ENCODE measurements at regions not wholly inside any gene's neighbourhood (a gene's known extent, or its start where the extent isn't known, plus 50 kb on each side); places are given as distances from the start of the nearest gene placed in this dataset.

DNA sequence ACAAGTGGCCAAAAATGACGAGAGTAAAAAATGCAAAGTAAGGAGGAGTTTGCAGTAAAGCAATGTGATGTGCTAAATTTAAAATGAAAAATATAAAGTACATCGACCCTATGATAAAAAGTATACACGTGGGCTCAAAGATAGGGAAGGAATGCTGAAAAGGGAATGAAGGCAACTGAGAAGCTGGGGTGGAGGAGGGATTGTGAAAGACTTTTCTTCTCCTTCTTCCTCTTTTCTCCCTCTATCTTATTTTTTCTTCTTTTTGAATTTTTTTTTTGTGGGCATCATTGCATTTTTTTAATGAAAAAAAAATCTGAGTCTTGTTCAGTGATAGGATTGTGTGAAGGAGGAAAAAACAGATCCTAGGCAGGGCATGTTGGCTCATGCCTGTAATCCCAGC lies 57.6 kb upstream of the STK17B start:
- peak overlapping the region in 1 of 12 donors; percentile 25 for H3K27ac ChIP-seq
- H3K36me3 ChIP-seq = peaks cover 0 to 51% (median 7%) of the 10 kb centered on the region in 9 donors
- no peak overlapping the region for H3K4me3 ChIP-seq
- ATAC-seq (no peak), DNase-seq (no peak)
- no peaks in the 10 kb centered on the region for H3K9me3 ChIP-seq
- intact Hi-C loops (cut with DNase I) = loop anchor here in 1 of 10 donors (10.0 kb wide), 1 partner anchor 154 kb away; no protein-coding TSS in a partner anchor
- no peaks in the 10 kb centered on the region for H3K27me3 ChIP-seq
- WGBS, 4 donors = 43 to 55% (median 47%) methylated on average over 3 of the region's 3 CpGs
- H3K4me1 ChIP-seq = peaks cover 0 to 50% (median 17%) of the 10 kb centered on the region in 12 donors
- TF ChIP-seq, protein P1, sequence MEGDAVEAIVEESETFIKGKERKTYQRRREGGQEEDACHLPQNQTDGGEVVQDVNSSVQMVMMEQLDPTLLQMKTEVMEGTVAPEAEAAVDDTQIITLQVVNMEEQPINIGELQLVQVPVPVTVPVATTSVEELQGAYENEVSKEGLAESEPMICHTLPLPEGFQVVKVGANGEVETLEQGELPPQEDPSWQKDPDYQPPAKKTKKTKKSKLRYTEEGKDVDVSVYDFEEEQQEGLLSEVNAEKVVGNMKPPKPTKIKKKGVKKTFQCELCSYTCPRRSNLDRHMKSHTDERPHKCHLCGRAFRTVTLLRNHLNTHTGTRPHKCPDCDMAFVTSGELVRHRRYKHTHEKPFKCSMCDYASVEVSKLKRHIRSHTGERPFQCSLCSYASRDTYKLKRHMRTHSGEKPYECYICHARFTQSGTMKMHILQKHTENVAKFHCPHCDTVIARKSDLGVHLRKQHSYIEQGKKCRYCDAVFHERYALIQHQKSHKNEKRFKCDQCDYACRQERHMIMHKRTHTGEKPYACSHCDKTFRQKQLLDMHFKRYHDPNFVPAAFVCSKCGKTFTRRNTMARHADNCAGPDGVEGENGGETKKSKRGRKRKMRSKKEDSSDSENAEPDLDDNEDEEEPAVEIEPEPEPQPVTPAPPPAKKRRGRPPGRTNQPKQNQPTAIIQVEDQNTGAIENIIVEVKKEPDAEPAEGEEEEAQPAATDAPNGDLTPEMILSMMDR (IDR thresholded peaks at IDR 0.05) = no peak
- TF ChIP-seq POLR2A (IDR thresholded peaks at IDR 0.05) = no peak

DNA sequence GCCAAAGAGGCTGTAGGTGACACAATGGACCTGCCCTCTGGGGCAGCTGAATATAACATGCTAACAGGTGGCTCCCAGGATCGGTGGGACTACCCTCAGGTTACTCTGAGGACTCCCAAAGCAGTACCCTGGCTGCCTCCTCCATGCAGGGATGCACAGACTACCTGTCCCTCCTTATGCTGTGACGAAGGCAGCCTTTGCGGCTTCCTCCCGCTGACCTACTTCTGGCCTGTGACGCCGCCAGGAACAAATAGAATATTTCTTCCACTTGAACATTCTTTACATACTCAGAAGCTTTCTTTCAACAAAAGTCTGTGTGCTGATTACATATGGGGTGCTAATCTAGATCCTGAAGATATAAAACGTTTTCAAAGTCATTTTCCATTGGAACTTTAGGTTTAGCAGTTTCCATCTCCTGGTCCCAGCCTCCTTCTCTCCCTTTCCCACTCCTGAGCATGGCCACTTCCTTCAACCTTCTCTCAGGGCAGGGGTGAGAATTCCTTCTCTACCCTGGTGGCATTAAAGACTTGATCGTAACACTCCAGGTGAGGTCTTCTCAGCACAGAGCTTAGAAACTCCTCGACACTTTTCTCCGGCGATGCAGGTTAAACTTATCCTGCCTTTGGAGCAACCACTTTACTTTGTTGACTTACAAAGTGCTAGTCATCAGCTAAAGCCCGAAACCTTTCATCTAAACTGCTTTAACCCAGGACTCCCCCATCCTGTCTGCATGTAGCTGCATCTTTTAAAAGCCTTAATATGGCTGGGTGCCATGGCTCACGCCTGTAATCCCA lies 58.9 kb upstream of the STK17B start:
- peaks cover 0 to 40% (median 0%) of the 10 kb centered on the region in 9 donors for H3K36me3 ChIP-seq
- H3K4me1 ChIP-seq = peaks cover 0 to 59% (median 23%) of the 10 kb centered on the region in 12 donors
- DNase-seq (no peak), ATAC-seq (no peak)
- intact Hi-C loops (cut with DNase I) = no loop called here
- no peaks in the 10 kb centered on the region for H3K27me3 ChIP-seq
- no peaks in the 10 kb centered on the region for H3K9me3 ChIP-seq
- peak overlapping the region in 1 of 12 donors; percentile 25 for H3K27ac ChIP-seq
- TF ChIP-seq, protein P1 (IDR thresholded peaks at IDR 0.05) = no peak
- TF ChIP-seq POLR2A (IDR thresholded peaks at IDR 0.05) = no peak
- no peak overlapping the region for H3K4me3 ChIP-seq
- WGBS, 4 donors = 90 to 92% (median 91%) methylated on average over 13 of the region's 13 CpGs

DNA sequence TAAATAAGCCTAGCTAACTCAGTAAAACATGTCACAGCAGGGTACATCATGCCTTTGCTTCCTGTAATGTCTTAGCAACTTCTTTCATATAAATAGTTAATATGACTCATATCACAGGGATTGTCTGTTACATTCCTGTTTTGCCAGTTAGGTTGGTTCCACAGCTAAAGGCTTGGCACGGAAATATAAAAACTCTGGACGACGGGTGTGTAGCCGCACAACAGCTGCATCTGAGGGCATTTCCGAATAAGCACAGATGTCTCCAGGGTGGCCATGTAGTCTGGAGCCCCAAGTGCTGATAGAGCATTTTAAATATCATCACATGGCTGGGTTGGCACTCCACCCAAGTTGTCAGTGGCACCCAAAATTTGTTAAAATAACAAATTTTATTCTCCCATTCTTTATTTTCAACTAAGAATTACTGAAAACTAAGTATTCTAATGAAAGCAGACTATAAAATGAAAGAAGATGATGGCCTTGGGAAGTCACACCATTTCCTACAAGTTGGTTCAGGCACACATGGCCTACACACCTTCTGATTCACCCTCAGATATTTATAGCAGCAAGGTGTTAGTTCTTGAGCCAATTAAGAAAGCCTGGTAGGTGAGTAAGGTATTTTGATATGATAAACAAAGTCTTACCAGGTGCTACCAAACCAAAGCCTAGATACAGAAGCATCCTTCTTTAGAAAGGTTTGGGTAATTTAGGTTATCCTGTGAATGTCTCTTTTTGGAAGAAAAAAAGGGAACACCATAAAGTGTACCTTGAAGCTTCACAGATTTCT lies 61.8 kb upstream of the STK17B start:
- no peak overlapping the region for H3K4me3 ChIP-seq
- H3K4me1 ChIP-seq = peaks cover 0 to 52% (median 23%) of the 10 kb centered on the region in 12 donors
- DNase-seq (peak in 2 of 5 donors; percentile 21 to 48), ATAC-seq (peak; percentile 66 to 82 (median 72))
- no peaks in the 10 kb centered on the region for H3K9me3 ChIP-seq
- peaks cover 0 to 24% (median 0%) of the 10 kb centered on the region in 9 donors for H3K36me3 ChIP-seq
- peak overlapping the region in 9 of 12 donors; percentile 2 to 85 (median 45) for H3K27ac ChIP-seq
- no peak for TF ChIP-seq POLR2A (IDR thresholded peaks at IDR 0.05)
- TF ChIP-seq, protein P1 (IDR thresholded peaks at IDR 0.05) = no peak
- no peaks in the 10 kb centered on the region for H3K27me3 ChIP-seq
- intact Hi-C loops (cut with DNase I) = no loop called here
- 22 to 28% (median 26%) methylated on average over 5 of the region's 5 CpGs for WGBS, 4 donors
